OCI-M2 (cell line): ENCODE measurements at regions not wholly inside any gene's neighbourhood (a gene's known extent, or its start where the extent isn't known, plus 50 kb on each side); places are given as distances from the start of the nearest gene placed in this dataset.
A peak's percentile ranks its signal among the peaks of the same experiment; 100 is the strongest.

Experiments used
- DNase-seq: peaks from one replicate; lab custom pipeline; 2025; ENCODE audit not compliant: unreplicated experiment; lab: John Stamatoyannopoulos, UW

DNA sequence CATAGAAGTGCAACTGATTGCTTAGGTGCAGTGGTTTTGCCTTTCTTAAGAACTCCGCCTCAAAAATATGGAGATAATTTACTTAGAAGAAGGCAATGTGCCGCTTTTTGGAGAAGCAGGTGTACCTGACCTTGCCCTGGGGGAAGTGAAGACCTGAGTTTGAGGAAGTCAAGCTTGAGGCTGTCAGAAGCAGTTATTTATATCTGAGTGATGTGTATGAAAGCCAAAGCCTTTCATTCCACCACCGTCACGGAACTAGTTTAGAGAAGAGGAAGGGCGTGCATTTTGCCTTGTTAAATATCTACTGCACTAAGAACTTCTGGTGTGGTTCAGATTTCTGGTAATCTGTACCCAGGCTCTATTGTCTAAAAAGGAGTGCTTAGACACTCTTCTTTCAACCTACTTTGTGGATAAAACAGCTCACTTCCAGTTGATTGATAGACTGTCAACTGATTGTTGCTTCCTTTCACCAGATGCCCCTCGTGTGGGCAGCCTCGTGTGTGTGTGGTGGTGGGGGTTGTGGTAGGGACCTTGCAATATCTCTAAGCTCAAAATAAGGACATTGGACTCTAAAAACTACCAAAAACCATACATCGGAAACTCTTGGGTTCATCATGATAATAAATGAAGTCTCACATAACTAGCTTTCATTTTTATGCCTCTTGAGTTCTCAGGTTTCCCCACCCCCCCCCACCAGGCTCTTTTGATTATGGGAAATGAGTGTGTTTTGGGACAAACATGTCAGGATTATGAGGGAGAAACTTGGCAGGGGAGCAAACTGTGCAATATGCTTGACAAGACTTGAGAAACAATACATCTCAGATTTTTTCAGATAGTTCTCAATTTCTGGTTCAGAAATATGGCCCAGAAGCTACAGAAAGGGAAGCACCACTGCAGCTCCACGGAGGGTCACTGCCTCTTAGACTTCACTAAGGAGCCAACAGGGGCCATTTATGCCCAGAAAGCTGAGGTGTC lies 78.6 kb downstream of the ARF6 start:
- DNase-seq = peak; percentile 49

DNA sequence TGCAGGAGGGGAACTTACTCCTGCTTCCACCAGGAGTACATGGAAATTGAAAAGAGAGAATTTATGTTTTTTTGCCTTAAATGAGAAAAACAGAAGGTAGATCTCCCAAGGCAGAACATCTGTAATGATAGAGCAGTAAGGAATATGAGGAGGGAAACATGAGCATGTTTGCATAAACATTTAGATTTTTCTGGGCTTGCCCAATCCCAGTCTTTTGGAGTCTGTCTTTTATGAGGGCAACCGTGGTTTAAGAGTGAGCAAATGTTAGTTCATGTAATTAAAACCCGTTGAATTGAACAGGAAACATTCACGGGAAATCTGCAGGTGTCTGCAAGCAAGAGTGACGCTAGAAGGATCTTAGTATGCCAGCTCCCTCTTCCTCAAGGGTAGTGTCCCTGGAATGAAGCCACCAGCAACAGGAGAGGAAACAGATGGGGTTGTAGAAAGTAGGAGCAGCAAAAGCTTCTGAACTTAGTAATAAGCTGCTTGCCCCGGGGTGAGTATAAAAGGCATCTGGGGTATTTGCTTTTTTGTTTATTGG lies 79.3 kb downstream of the ARF6 start:
- no peak for DNase-seq

- no peak for DNase-seq
Observed at GRCh38 chr14:49972823-49973222, 79.9 kb downstream of the ARF6 start.

DNA sequence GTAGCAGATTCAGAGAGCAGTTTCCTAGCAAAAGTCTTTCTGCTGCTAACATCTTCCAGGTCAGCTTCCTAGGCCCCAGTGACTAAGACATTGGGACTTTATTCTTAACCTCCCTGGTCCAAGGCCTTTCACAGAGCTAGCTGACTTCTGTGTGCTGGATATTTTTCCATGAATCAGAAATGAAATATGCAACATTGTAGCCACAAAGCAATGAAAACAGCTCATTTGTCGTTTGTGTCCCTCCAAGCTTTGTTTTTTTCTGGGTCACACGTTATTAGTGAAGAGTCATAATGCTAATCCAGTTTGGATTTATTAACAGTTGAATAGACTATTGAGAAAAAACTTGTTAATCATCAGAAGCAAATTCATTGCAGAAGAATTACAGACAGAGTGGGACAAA lies 82.4 kb downstream of the ARF6 start:
- DNase-seq = no peak

- DNase-seq = no peak
Observed at GRCh38 chr14:49975799-49976198, 82.9 kb downstream of the ARF6 start.

DNA sequence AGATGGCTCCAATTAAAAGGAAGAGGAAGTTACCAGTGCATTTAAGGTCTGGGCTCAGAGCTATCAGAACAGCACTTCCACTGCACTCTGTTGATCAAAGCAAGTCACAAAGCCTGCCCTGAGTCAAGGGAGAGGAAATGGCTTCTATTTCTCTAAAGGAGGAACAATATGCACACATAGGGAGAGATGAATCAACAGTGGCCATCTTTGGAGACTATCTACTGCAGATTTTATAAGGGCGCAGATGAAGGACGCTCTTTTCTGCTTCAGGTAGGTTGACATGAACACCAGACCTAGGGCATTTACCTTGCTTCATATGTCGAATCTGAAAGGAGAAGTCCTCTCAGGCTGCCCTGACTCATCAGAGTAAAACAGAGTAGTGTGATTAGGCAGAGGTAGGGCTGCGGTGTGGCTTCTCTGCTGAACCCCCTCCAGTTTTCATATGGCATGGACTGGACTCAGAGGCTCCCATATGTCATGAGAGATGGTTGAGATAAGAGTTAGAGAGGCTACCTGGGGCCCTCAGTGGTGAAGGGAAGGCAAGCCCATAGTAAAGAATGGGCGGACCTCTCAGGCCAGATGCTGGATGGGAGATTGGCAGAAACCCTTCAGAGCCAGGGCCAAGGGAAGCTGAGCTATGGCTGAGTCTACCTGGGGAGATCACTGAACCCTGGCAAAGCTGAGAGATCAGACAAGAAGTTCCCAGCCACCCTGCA lies 84.4 kb downstream of the ARF6 start:
- DNase-seq = no peak

- DNase-seq = no peak
Observed at GRCh38 chr14:49980027-49980426, 87.1 kb downstream of the ARF6 start.

GRCh38 chr14:49982082-49982481 lies 89.2 kb downstream of the ARF6 start:
- DNase-seq = no peak

DNA sequence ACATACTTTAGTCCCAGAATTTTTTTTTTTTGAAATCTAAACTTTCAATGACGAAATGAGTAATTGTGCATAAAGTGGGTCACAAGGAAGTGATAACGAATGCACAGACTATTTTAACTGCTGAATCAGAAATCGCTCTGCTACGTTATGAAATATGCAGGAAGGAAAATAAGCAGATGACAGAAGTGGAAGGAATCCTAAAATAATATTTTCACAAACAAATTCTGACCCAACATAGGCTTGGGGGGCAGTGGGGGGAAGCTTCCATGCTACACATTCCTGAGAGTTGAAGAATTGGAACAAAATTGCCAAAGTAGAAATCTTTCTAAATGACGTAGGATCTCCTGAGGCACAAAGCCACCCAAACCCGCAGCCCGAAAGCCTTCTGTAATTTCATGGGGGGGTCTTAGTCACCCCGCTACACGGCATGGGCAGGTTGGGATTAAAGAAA lies 89.6 kb downstream of the ARF6 start:
- no peak for DNase-seq

- DNase-seq = no peak
Observed at GRCh38 chr14:49984424-49984823, 91.5 kb downstream of the ARF6 start.

DNA sequence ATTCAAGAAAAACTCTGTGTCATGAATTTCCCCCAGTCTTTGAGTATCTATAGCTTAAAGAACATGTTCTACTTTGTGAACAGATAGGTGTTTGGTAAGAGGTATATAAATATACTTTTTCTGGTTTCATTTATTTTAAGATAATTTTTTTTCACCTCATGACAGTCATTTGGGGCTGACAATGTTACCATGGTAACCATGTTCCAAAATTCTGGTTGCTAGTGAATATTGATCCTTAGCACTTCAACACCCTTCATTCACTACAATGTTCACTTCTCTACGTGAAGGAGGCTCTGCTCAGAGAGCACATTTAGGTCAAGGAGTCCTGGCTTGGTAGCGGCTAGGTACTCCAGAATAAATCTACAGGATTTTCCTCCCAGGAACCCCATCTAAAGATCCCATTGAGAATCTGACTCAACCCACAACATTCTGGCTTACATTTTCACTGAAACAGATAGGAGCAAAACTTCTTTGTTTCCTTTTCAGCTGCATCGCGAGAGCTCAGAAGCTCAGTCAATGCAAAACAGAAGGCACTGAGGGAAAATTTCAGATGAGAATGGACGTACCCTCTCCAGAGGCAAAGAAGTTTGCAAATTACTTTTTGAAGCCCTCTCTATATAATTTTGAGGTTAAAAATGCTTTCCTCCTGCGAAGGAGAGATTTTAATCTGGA lies 93.6 kb downstream of the ARF6 start:
- no peak for DNase-seq

- DNase-seq = no peak
Observed at GRCh38 chr14:49988080-49988990, 95.5 kb downstream of the ARF6 start.

GRCh38 chr14:49989966-49990365 lies 97.1 kb downstream of the ARF6 start:
- DNase-seq = no peak

GRCh38 chr14:49991491-49991890 lies 98.6 kb downstream of the ARF6 start:
- no peak for DNase-seq

- DNase-seq = no peak
Observed at GRCh38 chr14:49992036-49992435, 99.2 kb downstream of the ARF6 start.

GRCh38 chr14:49992448-49992847 lies 99.6 kb downstream of the ARF6 start:
- DNase-seq = no peak

- DNase-seq = no peak
Observed at GRCh38 chr14:49992901-49993339, 100.0 kb downstream of the ARF6 start.

DNA sequence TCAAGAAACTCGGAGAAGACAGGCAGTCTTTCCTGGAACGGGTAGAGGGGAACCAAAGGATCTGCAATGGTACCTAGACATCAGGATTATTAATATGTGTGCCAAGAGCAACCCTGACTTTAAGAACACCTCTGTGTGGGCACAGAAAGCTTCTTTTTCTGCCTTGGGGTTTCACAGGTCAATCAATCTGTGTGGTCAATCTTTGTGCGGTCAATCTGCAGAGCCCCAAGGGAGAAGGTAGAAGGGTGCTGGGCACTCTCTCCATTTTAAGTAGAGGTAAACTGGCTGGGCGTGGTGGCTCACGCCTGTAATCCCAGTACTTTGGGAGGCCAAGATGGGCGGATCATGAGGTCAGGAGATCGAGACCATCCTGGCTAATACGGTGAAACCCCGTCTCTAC lies 100.7 kb downstream of the ARF6 start:
- no peak for DNase-seq

DNA sequence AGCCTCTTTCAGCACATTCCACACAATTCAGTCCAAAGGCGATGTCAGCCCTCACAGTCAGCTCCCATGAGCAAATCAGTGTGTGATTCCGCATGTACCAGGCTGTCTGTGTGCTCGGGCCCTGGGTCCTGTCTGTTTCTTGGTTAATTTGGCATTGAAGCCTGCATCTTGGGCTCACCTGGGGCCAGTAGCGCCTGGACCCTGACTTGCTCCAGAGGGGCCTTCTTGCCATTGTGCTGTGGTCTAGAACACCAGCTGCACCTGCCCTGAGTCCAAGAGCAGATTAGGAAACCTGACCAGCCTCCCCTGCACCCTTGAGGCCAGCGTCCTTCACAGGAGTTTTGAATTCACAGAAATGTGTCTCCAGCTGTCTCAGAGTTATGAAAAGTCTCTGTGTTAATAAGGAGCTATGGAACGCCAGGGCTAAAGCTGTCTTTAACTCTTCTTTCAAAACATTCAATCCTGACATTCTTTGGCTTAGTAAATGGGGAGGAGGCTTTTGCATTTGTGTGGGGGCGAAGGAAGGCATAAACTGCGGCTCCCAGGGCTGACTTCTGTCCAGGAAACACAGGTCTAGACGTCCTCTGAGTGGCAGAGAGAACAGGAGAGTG lies 102.2 kb downstream of the ARF6 start:
- no peak for DNase-seq

DNA sequence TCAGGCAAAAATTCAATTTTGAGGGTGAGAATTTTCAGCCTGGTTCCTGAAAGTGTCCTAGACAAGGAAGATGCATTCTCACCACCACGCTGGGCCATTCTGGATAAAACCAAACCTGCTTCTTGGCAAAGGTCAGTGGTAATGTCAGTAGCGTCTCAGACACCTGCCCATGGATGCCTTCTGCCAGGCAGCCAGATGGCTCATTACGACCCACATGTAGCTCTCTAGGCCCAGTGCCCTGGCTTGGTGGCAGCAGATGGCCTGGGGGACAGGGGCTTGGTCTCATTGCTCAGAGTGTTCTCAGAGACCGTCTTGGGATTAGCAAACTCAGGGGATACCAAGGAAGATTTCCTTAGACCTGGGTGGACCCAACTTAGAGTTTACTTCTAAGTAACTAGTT lies 105.1 kb downstream of the ARF6 start:
- DNase-seq = no peak
